ENCODE measurements at regions not wholly inside any gene's neighbourhood (a gene's known extent, or its start where the extent isn't known, plus 50 kb on each side); places are given as distances from the start of the nearest gene placed in this dataset.

DNA sequence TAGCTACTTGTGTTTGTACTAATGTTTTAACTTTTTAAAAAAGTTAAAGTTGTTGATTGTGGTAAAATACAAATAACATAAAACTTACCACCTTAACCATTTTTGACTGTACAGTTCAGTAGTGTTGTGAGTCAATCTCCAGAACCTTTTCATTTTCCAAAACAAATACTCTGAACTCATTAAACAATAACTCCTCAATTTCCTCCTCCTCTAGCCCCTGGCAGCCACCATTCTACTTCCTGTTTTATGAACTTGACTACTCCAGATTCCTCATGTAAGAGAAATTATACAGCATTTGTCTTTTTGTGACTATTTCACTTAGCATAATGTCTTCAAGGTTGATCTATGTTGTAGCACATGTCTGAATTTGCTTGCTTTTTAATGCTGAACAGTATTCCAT lies 299.1 kb upstream of the AMIGO2 start:
- no peaks in the 10 kb centered on the region for H3K9me3 ChIP-seq (ENCODE audit: low read depth)
- TF ChIP-seq, protein P1, sequence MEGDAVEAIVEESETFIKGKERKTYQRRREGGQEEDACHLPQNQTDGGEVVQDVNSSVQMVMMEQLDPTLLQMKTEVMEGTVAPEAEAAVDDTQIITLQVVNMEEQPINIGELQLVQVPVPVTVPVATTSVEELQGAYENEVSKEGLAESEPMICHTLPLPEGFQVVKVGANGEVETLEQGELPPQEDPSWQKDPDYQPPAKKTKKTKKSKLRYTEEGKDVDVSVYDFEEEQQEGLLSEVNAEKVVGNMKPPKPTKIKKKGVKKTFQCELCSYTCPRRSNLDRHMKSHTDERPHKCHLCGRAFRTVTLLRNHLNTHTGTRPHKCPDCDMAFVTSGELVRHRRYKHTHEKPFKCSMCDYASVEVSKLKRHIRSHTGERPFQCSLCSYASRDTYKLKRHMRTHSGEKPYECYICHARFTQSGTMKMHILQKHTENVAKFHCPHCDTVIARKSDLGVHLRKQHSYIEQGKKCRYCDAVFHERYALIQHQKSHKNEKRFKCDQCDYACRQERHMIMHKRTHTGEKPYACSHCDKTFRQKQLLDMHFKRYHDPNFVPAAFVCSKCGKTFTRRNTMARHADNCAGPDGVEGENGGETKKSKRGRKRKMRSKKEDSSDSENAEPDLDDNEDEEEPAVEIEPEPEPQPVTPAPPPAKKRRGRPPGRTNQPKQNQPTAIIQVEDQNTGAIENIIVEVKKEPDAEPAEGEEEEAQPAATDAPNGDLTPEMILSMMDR (IDR thresholded peaks at IDR 0.05; ENCODE audit: poor library complexity): no peak
- TF ChIP-seq EZH2phosphoT487 (IDR thresholded peaks at IDR 0.05; ENCODE audit: low read depth, severe bottlenecking, unreplicated experiment) (no peak), EZH2 (IDR thresholded peaks at IDR 0.05; ENCODE audit: borderline replicate concordance) (no peak)
- H4K20me1 ChIP-seq (ENCODE audit: insufficient read depth, poor library complexity, severe bottlenecking): no peaks in the 10 kb centered on the region
- H2AFZ ChIP-seq: no peak overlapping the region
- no peak for DNase-seq (ENCODE audit: low spot score)
- H3K79me2 ChIP-seq: no peaks in the 10 kb centered on the region
- no peaks in the 10 kb centered on the region for H3K9me2 ChIP-seq (replicated peaks; ENCODE audit: insufficient read depth)
- H3K4me1 ChIP-seq (ENCODE audit: insufficient read depth): no peaks in the 10 kb centered on the region
- no peaks in the 10 kb centered on the region for H3K27me3 ChIP-seq
- no peak overlapping the region for H3K4me2 ChIP-seq
- H3K4me3 ChIP-seq: no peak overlapping the region
- H3K36me3 ChIP-seq (replicated peaks; ENCODE audit: insufficient read depth, low read depth): no peaks in the 10 kb centered on the region
- H3K27ac ChIP-seq: no peak overlapping the region

DNA sequence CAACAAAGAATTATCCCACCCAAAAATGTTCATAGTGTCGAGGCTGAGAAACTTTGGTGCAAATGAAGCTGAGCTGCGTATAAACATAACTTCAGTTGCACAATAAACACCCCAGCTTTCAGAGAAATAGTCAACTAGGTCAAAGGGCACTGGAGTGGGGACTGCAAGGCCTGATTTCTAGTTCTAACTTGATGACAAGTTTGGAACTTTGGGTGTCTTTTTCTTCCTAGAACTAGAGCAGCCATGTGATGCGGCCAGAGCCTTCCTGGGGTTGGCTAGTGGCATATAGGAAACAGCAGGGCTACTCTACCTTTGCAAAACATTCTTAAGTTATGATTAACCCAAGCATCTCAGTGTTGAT lies 298.4 kb upstream of the AMIGO2 start:
- Histone ChIP-seq H3K4me1 (ENCODE audit: insufficient read depth) (no peaks in the 10 kb centered on the region), H3K36me3 (replicated peaks; ENCODE audit: insufficient read depth, low read depth) (no peaks in the 10 kb centered on the region), H4K20me1 (ENCODE audit: insufficient read depth, poor library complexity, severe bottlenecking) (no peaks in the 10 kb centered on the region), H3K9me3 (ENCODE audit: low read depth) (no peaks in the 10 kb centered on the region), H3K9me2 (replicated peaks; ENCODE audit: insufficient read depth) (no peaks in the 10 kb centered on the region), H2AFZ (no peak overlapping the region), H3K27me3 (no peaks in the 10 kb centered on the region), H3K4me3 (no peak overlapping the region), H3K4me2 (no peak overlapping the region), H3K79me2 (no peaks in the 10 kb centered on the region), H3K27ac (peak overlapping the region; percentile 80)
- 76% methylated on average over 3 of the region's 3 CpGs for WGBS (ENCODE audit: low lambda C conversion rate, missing lambda C conversion rate)
- no peak for DNase-seq (ENCODE audit: low spot score)
- no peak for TF ChIP-seq EZH2phosphoT487 (IDR thresholded peaks at IDR 0.05; ENCODE audit: low read depth, severe bottlenecking, unreplicated experiment)
- TF ChIP-seq, protein P1 (IDR thresholded peaks at IDR 0.05; ENCODE audit: poor library complexity): no peak
- no peak for TF ChIP-seq EZH2 (IDR thresholded peaks at IDR 0.05; ENCODE audit: borderline replicate concordance)

DNA sequence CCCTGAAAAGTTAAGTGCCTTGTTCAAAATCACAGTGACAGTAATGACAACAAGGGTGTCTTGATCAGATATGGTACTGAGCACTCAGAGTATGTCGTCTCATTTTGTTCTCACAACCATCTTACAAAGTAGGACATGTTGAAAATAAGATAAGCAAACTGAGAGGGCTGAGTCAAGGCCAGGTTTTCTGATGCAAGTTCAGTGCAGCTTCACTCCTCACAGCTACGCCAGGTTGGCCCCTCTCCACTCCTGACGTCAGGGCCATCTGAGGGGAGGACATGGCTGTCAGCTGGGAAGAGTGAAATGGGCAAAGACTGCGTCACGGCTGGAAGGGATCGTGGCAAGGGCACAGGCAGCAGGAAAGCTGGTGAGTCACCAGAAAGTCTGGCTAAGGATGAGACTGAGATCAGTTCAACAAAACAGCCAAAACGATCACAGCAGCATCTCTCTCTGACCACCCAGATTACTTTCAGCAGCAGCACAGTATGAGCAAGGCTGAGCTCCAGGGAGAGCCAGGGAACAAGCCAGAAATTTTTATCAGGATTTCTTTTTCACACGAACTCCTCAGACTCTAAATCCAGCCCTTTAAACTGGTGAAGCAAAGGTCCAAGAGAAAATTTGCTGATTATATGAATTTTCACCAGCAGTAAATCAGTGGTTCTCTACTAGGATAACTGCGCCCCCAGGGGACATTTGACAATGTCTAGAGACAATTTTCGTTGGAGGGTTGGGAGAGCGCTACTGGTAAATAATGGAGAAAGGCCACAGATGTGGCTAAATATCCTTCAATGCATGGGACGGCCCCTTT lies 297.9 kb upstream of the AMIGO2 start:
- H3K27ac ChIP-seq: peak overlapping the region; percentile 80
- peak; percentile 78 for DNase-seq (ENCODE audit: low spot score)
- H2AFZ ChIP-seq: no peak overlapping the region

More for the DNA sequence above, 297.9 kb upstream of the AMIGO2 start:
- no peaks in the 10 kb centered on the region for H3K9me2 ChIP-seq (replicated peaks; ENCODE audit: insufficient read depth)
- H3K4me3 ChIP-seq: no peak overlapping the region
- no peaks in the 10 kb centered on the region for H4K20me1 ChIP-seq (ENCODE audit: insufficient read depth, poor library complexity, severe bottlenecking)
- no peaks in the 10 kb centered on the region for H3K4me1 ChIP-seq (ENCODE audit: insufficient read depth)
- 76% methylated on average over 12 of the region's 12 CpGs for WGBS (ENCODE audit: low lambda C conversion rate, missing lambda C conversion rate)
- no peaks in the 10 kb centered on the region for H3K36me3 ChIP-seq (replicated peaks; ENCODE audit: insufficient read depth, low read depth)
- no peak overlapping the region for H3K4me2 ChIP-seq
- H3K27me3 ChIP-seq: no peaks in the 10 kb centered on the region
- no peaks in the 10 kb centered on the region for H3K9me3 ChIP-seq (ENCODE audit: low read depth)
- no peaks in the 10 kb centered on the region for H3K79me2 ChIP-seq
- TF ChIP-seq EZH2phosphoT487 (IDR thresholded peaks at IDR 0.05; ENCODE audit: low read depth, severe bottlenecking, unreplicated experiment) (no peak), EZH2 (IDR thresholded peaks at IDR 0.05; ENCODE audit: borderline replicate concordance) (no peak)
- TF ChIP-seq, protein P1 (IDR thresholded peaks at IDR 0.05; ENCODE audit: poor library complexity): no peak
